B cell (primary cell): ENCODE measurements at regions not wholly inside any gene's neighbourhood (a gene's known extent, or its start where the extent isn't known, plus 50 kb on each side); places are given as distances from the start of the nearest gene placed in this dataset.
"Not testable (repeated sequence)": the region's sequence is repeated elsewhere in the genome, so short reads cannot be mapped to it uniquely, and the experiment has no call there.

ENCODE experiments used
- ATAC-seq: fragments of 200-7000 bp; cut with Tn5 transposase; one replicate; pipeline ENCODE4 v1.10.0; 2021; ENCODE audit warnings: low read depth, mild to moderate bottlenecking, moderate number of reproducible peaks, moderate library complexity
- CTCF ChIA-PET: fragments of 350-600 bp; sonication (Branson Sonifier 250); formaldehyde crosslinking; loops from one replicate; lab custom pipeline; 2021; ENCODE audit warnings: antibody characterized with exemption, inconsistent platforms; lab: Charles Lee
- POLR2A ChIA-PET: fragments of 350-600 bp; sonication (Branson Sonifier 250); formaldehyde crosslinking; loops from one replicate; lab custom pipeline; 2021; ENCODE audit warnings: antibody characterized with exemption; lab: Charles Lee
- DNase-seq: peaks from one replicate; pipeline ENCODE4 v3.0.0; 2013
- H2AFZ ChIP-seq: 2 replicates; pipeline ENCODE4 v1.6.1; 2012; ENCODE audit warnings: mild to moderate bottlenecking, low read depth, low read length; ENCODE audit not compliant: insufficient read depth, poor library complexity, severe bottlenecking
- H3K27ac ChIP-seq, 2 donors: 1 replicate in 1 of 2; 2 replicates in 1 of 2; pipeline ENCODE4 v1.5.1; 2012 to 2013; ENCODE audit warnings: low read length in 2 of 2, mild to moderate bottlenecking in 2 of 2, moderate library complexity in 1 of 2
- H3K27me3 ChIP-seq, 4 experiments: fragments of 200-600 bp in 1 of 4; sonication (generic) in 1 of 4; replicated peaks in 1 of 4; 1 replicate in 2 of 4; 2 replicates in 2 of 4; pipeline versions ENCODE4 v1.6.1 to v1.7.0; 2013 to 2016; ENCODE audit warnings: low read length in 3 of 4, mild to moderate bottlenecking in 2 of 4, mixed read lengths in 1 of 4, moderate library complexity in 1 of 4; ENCODE audit not compliant: insufficient read depth in 4 of 4, control insufficient read depth in 3 of 4; ENCODE audit errors: control extremely low read depth in 1 of 4
- H3K36me3 ChIP-seq, 2 experiments: replicated peaks in 1 of 2; 1 replicate in 1 of 2; 2 replicates in 1 of 2; pipeline versions ENCODE4 v1.6.1 to v1.7.1; 2013; ENCODE audit warnings: low read length in 1 of 2; ENCODE audit not compliant: insufficient read depth in 2 of 2, control insufficient read depth in 1 of 2; ENCODE audit errors: control extremely low read depth in 1 of 2, extremely low read depth in 1 of 2
- H3K4me1 ChIP-seq, 2 donors: fragments of 200-600 bp in 1 of 2; sonication (generic) in 1 of 2; 1 replicate in 1 of 2; 2 replicates in 1 of 2; pipeline versions ENCODE4 v1.5.1 to v1.6.1; 2013 to 2017; ENCODE audit warnings: low read length in 2 of 2; ENCODE audit not compliant: control insufficient read depth in 2 of 2, insufficient read depth in 2 of 2
- H3K4me2 ChIP-seq: replicated peaks from 2 replicates; pipeline ENCODE3; 2012; ENCODE audit warnings: mild to moderate bottlenecking, low read depth, low read length; ENCODE audit not compliant: poor library complexity, severe bottlenecking
- H3K4me3 ChIP-seq, 5 experiments: fragments of 200-600 bp in 1 of 5; sonication (generic) in 1 of 5; 1 replicate in 3 of 5; 2 replicates in 2 of 5; pipeline versions ENCODE4 v1.5.1 to v1.7.0; 2011 to 2016; ENCODE audit warnings: low read length in 4 of 5, mild to moderate bottlenecking in 4 of 5, low read depth in 2 of 5, control low read depth in 1 of 5, moderate library complexity in 1 of 5; ENCODE audit not compliant: insufficient read depth in 1 of 5; ENCODE audit errors: control extremely low read depth in 1 of 5, extremely low read depth in 1 of 5
- H3K79me2 ChIP-seq: fragments of 200-600 bp; sonication (generic); one replicate; pipeline ENCODE4 v1.6.0; 2016; ENCODE audit warnings: low read length; ENCODE audit not compliant: control insufficient read depth, insufficient read depth
- H3K9ac ChIP-seq: fragments of 200-600 bp; sonication (generic); 2 replicates; pipeline ENCODE4 v1.6.1; 2017; ENCODE audit warnings: mild to moderate bottlenecking, low read length, moderate library complexity
- H3K9me3 ChIP-seq, 3 donors: one replicate each; pipeline versions ENCODE4 v1.6.1 to v1.7.1; 2013; ENCODE audit warnings: low read length in 2 of 3; ENCODE audit not compliant: control insufficient read depth in 2 of 3, insufficient read depth in 1 of 3; ENCODE audit errors: control extremely low read depth in 1 of 3
- H4K20me1 ChIP-seq: 2 replicates; pipeline ENCODE4 v1.6.0; 2012; ENCODE audit warnings: mild to moderate bottlenecking, low read length; ENCODE audit not compliant: insufficient read depth, control insufficient read depth, poor library complexity, severe bottlenecking
- H3K27ac Mint-ChIP-seq: one replicate; pipeline ENCODE4 v1.8.0; 2021; ENCODE audit warnings: mixed read lengths
- H3K27me3 Mint-ChIP-seq: one replicate; pipeline ENCODE4 v1.8.0; 2021; ENCODE audit warnings: mixed read lengths
- H3K4me1 Mint-ChIP-seq: one replicate; pipeline ENCODE4 v1.8.0; 2021; ENCODE audit warnings: mixed read lengths
- H3K4me3 Mint-ChIP-seq: one replicate; pipeline ENCODE4 v1.8.0; 2021; ENCODE audit warnings: mixed read lengths
- H3K9me3 Mint-ChIP-seq: one replicate; pipeline ENCODE4 v1.8.0; 2022; ENCODE audit warnings: mixed read lengths; ENCODE audit not compliant: insufficient read depth
- CTCF ChIP-seq: fragments of 200-600 bp; IDR thresholded peaks from one replicate; pipeline ENCODE4 v1.8.0; 2022; ENCODE audit warnings: antibody characterized with exemption, mild to moderate bottlenecking
- EZH2 ChIP-seq: IDR thresholded peaks from 2 replicates; pipeline ENCODE4 v1.6.1; 2012; ENCODE audit warnings: borderline replicate concordance, low read depth, mild to moderate bottlenecking, moderate library complexity, low read length; ENCODE audit not compliant: insufficient read depth, poor library complexity, severe bottlenecking
- WGBS: methylation state at CpG from one replicate; pipeline ENCODE4 v1.1.5; 2013; ENCODE audit warnings: missing lambda C conversion rate; ENCODE audit not compliant: insufficient coverage; 5-methylcytosine and 5-hydroxymethylcytosine counted together
- intact Hi-C: fragments of 100-400 bp; cut with micrococcal nuclease; formaldehyde crosslinking; loops from one replicate; pipeline ENCODE4 v1.10.0; 2022

- intact Hi-C loops, result no loop called here
- TF ChIP-seq CTCF (no peak), EZH2 (no peak)
- Mint-ChIP-seq H3K9me3 (no peaks in the 10 kb centered on the region), H3K27me3 (peaks cover 20% of the 10 kb centered on the region), H3K27ac (no peak overlapping the region), H3K4me3 (no peak overlapping the region), H3K4me1 (peaks cover 11% of the 10 kb centered on the region)
- ATAC-seq, result no peak
- Histone ChIP-seq H3K4me3 (no peak overlapping the region), H2AFZ (no peak overlapping the region), H3K27ac (no peak overlapping the region), H3K9ac (no peak overlapping the region), H3K79me2 (no peaks in the 10 kb centered on the region), H3K4me2 (no peak overlapping the region), H3K36me3 (no peaks in the 10 kb centered on the region), H3K4me1 (peaks cover 8 to 10% of the 10 kb centered on the region in 2 donors), H4K20me1 (no peaks in the 10 kb centered on the region), H3K9me3 (peaks cover 0 to 3% (median 0%) of the 10 kb centered on the region in 3 donors), H3K27me3 (peaks cover 0 to 9% (median 3%) of the 10 kb centered on the region in 4 experiments)
- 90% methylated on average over 20 of the region's 23 CpGs for WGBS
- POLR2A ChIA-PET, result no interaction called here
- CTCF ChIA-PET, result no interaction called here
- no peak for DNase-seq
Observed at GRCh38 chr22:23452231-23453010, 127.7 kb downstream of the IGLL1 start.

GRCh38 chr22:23451452-23452230, 128.4 kb downstream of the IGLL1 start:
- H3K4me3 ChIP-seq, H3K9ac ChIP-seq, H3K4me3 Mint-ChIP-seq, POLR2A ChIA-PET, H3K4me2 ChIP-seq, H3K27ac Mint-ChIP-seq, intact Hi-C loops, H3K79me2 ChIP-seq, H4K20me1 ChIP-seq, CTCF ChIA-PET, H3K27ac ChIP-seq, H3K4me1 ChIP-seq, H3K4me1 Mint-ChIP-seq, H3K27me3 ChIP-seq, ATAC-seq, H3K9me3 ChIP-seq, H3K9me3 Mint-ChIP-seq, DNase-seq, H2AFZ ChIP-seq, H3K36me3 ChIP-seq: not testable (repeated sequence)
- WGBS, result 75% methylated on average over 21 of the region's 30 CpGs
- H3K27me3 Mint-ChIP-seq, result peaks cover 14% of the 10 kb centered on the region

- H4K20me1 ChIP-seq, H3K36me3 ChIP-seq, H3K27me3 Mint-ChIP-seq, H3K4me1 ChIP-seq, ATAC-seq, H3K27ac Mint-ChIP-seq, POLR2A ChIA-PET, H3K4me1 Mint-ChIP-seq, H3K9me3 Mint-ChIP-seq, H2AFZ ChIP-seq, H3K4me2 ChIP-seq, H3K4me3 Mint-ChIP-seq, H3K27me3 ChIP-seq, H3K79me2 ChIP-seq, H3K4me3 ChIP-seq, H3K9ac ChIP-seq, intact Hi-C loops, CTCF ChIA-PET, DNase-seq, H3K27ac ChIP-seq: not testable (repeated sequence)
- H3K9me3 ChIP-seq, result peaks cover 0 to 11% (median 4%) of the 10 kb centered on the region in 3 donors
- 97% methylated on average over 10 of the region's 15 CpGs for WGBS
Observed at GRCh38 chr22:23450821-23451220, 129.3 kb downstream of the IGLL1 start.
